Breast epithelium (tissue), 3 donors: ENCODE measurements at regions not wholly inside any gene's neighbourhood (a gene's known extent, or its start where the extent isn't known, plus 50 kb on each side); places are given as distances from the start of the nearest gene placed in this dataset.

Experiments
- POLR2AphosphoS5 ChIP-seq, 3 donors: sonication (generic); formaldehyde crosslinking; IDR thresholded peaks; one replicate each; pipeline ENCODE4 v1.6.1; 2017; ENCODE audit warnings: antibody characterized with exemption in 3 of 3
- TF ChIP-seq, protein P1 (sequence below), 3 donors: fragments of 450-650 bp; IDR thresholded peaks; one replicate each; pipeline ENCODE4 v1.5.1; 2016 to 2017; ENCODE audit warnings: antibody characterized with exemption in 3 of 3, mild to moderate bottlenecking in 3 of 3, moderate library complexity in 3 of 3

DNA sequence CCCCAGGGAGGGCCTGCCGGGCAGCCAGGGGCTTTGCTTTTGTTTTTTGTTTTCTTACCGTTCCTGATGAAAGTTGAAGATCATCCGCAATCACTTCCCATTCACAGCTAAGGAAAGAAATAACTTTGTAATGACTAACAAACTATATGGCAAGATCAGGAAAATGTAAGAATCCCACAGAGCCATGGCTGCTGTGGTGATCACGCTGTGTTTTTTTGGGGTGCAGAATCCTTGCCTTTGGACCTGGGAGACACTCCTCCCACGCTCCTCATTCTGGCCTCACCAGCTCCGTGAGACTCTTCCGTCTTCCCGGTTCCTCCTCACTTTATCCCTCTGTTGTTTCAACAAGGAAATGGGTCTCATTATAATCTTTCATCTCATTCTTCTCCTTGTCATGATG, 443.0 kb upstream of the MGMT start:
- TF ChIP-seq, protein P1, sequence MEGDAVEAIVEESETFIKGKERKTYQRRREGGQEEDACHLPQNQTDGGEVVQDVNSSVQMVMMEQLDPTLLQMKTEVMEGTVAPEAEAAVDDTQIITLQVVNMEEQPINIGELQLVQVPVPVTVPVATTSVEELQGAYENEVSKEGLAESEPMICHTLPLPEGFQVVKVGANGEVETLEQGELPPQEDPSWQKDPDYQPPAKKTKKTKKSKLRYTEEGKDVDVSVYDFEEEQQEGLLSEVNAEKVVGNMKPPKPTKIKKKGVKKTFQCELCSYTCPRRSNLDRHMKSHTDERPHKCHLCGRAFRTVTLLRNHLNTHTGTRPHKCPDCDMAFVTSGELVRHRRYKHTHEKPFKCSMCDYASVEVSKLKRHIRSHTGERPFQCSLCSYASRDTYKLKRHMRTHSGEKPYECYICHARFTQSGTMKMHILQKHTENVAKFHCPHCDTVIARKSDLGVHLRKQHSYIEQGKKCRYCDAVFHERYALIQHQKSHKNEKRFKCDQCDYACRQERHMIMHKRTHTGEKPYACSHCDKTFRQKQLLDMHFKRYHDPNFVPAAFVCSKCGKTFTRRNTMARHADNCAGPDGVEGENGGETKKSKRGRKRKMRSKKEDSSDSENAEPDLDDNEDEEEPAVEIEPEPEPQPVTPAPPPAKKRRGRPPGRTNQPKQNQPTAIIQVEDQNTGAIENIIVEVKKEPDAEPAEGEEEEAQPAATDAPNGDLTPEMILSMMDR (IDR thresholded peaks at IDR 0.05), result no peak
- TF ChIP-seq POLR2AphosphoS5 (IDR thresholded peaks at IDR 0.05), result no peak
